Stimulated activated CD4-positive, alpha-beta T cell treated with anti-CD3 and anti-CD28 coated beads, Interleukin-4, amount 100 ng/mL, for 4 hours (primary cell): ENCODE measurements at regions not wholly inside any gene's neighbourhood (a gene's known extent, or its start where the extent isn't known, plus 50 kb on each side); places are given as distances from the start of the nearest gene placed in this dataset.

Experiments used
- DNase-seq, 2 experiments: peaks; one replicate each; pipeline ENCODE4 v3.0.0-alpha.2; 2020

DNA sequence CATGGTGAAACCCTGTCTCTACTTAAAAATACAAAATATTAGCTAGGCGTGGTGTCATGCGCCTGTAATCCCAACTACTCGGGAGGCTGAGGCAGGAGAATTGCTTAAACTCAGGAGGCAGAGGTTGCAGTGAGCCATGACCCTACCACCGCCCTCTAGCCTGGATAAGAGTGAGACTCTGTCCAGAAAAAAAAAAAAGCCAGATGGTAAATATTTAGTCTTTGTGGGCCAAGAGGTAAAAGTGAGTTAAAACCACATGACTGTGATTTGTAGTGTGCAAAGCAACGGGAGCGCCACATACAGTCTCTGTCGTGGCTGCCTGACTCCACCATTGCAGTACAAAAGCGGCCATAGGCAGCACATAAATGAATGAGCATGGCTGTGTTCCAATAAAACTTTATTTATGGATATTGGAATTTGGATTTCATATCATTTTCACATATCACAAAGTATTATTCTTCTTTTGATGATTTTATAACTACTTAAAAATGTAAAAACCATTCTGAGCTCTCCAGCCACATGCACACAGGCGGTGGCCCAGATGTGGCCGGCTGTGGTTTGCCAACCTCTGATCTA is 51.8 kb upstream of the CASZ1 start:
- no peak for DNase-seq

DNA sequence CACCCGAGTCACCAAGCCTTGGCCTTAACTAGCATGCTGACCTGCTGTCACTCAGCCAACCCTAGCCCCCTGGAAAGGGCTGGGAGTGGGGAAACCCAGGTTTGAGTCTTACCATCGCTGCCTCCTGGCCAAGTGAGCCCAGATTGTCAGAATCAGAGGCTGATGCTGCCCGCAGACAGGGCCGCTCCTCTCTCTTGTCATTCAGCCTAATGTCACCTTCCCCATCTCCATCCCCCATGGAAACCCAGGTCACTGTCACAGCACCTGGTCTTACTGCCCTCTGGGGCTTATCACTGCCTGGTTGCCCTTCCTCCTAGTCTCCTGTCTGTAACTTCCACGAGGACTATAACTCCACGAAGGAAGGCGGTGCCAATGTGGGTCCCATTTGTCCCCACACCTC is 53.6 kb upstream of the CASZ1 start:
- no peak for DNase-seq

DNA sequence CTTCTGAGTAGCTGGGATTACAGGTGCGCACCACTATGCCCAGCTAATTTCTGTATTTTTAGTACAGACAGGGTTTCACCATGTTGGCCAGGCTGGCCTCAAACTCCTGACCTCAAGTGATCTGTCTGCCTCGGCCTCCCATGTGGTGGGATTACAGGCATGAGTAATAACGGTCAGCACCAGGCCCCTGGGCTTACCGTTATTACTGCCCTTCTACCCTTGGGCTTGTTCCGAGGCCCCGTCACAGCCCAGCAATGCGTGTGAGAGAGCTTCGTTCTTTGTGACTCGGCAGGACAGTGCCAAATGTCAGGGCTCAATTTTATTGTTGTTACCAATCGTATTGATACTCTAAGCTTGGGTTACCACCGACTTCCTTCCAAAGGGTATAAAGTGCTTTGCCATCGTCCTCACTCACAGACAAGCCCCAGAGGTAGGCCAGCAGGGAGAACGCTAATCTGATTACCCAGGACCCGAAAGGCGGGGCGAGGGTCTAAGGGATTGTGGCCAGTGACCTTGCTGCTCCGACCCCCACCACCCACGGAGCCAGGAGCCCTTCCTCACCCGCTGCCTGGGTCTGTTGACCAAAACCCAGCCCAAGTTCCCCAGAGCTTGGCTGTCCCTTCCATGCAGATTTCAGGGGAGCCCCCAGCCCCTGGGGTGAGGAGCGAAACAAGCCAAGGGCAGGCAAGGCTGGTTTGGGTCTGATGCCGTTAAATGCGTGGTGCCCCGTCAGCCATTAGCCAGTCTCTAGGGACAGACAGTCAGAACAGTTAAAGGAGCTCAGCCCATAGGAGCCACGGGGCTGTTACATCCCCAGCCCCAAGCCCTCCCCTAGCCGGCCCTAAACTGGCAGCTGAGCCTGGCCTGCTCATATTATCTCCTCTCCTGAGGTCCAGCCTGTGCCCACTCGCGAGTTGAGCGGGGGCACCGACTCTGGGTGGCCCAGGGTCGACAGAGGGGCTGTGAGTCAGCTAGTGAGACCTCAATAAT is 54.9 kb upstream of the CASZ1 start:
- no peak for DNase-seq

DNA sequence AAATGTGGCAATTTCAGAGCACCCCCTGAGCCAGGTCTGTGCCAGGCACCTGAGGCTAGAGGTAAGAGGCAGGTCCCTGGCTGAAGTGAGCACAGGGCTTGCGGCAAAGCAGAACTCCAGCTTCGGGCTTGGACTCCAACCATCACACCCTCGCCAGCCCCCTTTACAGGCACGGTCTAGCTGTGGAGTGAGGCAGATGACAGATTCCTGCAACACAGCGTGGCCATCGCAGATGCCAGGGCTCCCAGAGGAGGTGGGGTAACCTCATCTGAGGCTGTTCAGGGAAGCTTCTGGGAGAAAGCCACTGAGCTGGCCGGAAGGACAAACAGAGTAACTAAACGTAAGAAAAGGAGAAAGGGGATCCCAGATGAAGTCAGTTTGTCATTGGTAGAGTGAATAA is 55.6 kb upstream of the CASZ1 start:
- no peak for DNase-seq

DNA sequence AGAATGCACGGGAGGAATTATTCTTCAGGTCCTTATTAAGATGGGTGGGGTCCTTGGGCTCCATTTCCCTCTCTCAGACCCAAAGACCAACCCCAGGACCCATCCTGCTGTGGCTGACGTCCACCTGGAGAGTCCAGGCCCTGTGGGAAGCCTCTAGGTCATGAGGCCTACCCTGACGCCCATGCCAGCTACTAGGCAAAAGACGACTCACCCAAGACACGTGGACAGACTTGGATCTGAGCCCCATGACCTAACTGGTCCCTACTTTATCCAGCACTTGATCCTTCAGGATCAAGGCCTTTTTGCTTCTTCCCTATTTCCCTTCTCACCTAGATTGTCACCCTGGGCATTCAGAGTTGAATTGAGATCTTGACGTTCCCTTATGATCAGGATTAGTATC is 56.0 kb upstream of the CASZ1 start:
- no peak for DNase-seq

DNA sequence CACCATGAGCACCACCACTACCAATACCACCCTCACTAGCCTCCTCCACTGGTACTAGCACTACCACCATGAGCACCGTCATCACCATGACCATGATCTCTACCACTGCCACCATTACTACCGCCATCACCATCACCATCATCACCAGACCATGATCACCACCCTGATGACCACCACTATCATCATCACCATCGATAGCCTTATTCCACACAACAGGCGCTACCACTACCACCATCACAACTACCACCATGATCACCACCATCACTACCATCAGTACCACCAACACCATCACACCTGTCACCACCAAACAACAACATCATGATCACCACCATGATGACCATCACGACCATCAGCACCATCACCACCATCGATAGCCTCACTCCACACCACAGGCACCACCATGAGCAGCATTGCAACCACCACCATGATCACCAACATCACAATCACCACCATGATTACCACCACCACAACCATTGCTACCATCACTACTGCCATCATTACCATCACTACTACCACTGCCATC is 56.6 kb upstream of the CASZ1 start:
- DNase-seq, result no peak

DNA sequence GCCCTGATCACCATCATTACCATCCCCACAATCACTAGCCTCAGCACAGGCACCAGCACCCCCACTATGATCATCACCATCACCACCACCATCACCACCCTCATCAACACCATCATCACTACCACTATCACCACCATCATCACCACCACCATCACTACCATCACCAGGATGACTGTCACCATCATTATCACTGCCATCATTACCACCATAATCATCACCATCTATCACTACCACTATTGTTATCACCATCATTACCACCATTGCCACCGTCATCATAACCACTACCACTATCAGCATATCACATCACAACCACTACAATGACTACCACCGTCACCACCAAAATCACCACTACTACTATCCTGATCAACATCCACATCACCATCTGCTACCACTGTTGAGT is 57.3 kb upstream of the CASZ1 start:
- no peak for DNase-seq

DNA sequence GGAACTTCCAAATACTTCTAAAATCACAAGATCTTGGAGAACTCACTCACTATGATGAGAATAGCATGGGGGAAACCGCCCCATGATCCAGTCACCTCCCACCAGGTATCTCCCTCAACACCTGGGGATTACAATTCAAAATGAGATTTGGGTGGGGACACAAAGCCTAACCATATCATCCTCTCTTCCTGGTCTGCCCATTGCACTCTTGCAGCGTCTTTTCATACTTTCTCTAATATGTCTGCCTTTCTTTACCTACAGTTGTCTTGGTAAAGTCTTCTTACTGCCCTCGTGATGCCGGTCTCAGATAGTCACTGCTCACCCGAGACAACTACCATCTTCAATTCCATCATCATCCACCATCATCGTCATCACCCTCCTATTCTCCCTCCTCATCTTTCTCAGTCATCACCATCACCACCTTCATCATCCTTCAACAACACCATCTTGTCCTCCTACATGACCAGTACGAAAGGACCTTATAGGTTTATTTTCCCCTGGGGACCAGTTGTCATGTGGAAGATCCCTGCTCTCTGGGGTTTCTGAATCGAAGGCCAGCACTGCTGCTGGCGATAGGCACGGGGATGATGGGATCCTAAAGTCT is 58.5 kb upstream of the CASZ1 start:
- no peak for DNase-seq

DNA sequence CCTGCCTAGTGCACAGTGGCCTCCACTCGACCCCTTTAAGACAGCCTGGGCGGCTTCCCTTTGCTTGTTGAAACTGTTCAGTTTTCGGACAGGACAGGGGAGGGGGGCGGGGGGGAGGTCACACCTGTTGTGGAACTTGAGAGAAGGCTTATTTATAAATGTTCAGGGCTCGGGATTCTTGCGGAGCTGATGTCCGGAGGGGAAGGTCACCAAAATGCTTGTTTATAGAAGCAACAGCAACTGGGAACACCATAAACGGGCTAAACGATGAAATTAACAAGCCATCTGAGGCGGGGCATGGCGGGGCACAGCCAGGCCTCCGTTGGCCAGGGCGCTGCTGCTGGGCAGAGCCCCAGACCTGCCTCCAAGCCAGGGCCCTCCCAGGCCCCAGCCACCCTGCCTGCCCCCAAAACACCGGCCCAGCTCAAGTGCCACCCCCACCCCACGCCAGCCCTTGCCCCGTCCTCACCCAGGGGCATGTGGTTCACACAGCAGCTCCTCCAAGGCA is 59.8 kb upstream of the CASZ1 start:
- DNase-seq, result no peak

DNA sequence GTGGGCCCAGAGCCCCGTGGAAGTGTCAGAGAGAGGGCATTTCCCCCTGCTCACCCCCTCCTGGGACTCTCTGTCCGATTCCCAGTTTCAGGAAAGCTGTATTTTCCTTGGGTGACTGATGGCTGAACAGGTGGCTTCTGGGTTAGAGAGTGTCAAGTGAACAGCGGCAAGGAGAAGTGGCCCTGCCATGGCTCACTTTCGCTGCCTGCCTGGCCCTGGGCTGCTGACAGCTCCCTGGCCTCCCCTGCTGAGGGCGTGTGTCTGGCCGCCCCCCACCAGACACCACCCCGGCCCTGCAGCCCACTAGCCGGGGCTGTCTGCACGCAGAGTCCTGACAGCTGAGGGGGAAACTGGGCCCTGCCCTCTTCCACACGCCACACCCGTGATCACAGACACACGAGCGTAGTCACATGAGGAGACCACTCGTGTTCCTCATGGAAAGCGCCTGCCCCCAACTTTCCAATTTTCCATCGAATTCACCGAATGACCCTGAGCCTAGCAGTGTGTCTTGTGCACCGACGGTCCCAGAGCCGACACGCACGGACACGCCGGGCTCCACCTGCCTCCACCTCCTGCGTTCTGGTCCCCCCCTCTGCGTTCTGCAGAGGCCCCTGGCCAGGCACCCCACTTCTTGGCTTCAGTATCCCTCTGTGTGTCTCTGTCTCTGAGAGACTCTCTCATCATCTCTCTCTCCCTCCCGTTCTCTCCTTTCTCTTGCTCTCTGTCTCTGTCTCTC is 60.6 kb upstream of the CASZ1 start:
- no peak for DNase-seq

DNA sequence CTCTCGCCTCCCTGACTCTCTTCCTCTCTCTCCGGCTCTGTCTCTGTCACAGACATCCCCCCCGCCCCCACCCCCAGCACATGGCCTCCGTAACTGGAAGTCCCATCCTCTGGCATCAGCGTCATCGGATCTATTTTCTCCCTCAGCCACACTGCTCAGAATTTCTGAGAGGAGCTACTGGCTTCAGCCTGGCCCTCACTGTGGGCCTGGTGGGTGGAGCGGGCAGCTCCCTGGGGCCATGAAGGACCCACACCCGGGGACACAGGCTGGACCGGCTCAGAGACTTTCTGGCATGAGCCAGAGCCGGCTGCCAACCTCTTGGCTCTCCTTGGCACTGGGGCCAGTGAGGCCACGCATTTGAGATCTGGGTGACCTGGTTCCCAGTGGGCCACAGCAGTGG is 61.2 kb upstream of the CASZ1 start:
- DNase-seq, result no peak

DNA sequence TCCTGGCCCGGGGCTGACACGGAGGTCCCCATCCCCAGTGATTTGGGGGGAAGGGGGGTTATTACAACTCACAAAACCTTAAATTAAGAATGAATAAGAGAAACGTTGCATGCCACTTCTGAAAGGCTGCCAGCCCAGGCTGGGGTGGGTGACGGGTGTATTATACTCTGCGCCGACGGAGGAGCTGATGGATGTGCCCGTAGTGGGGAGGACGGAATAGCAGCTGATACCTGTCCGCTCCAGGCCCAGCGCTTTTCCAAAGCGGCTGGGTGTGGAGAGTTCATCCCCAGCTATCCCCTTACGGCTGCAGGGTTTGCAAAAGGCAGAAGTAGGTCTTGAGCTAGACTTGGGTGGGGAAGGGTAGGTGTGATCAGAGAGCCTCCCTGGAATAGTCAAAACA is 63.8 kb upstream of the CASZ1 start:
- DNase-seq, result no peak

DNA sequence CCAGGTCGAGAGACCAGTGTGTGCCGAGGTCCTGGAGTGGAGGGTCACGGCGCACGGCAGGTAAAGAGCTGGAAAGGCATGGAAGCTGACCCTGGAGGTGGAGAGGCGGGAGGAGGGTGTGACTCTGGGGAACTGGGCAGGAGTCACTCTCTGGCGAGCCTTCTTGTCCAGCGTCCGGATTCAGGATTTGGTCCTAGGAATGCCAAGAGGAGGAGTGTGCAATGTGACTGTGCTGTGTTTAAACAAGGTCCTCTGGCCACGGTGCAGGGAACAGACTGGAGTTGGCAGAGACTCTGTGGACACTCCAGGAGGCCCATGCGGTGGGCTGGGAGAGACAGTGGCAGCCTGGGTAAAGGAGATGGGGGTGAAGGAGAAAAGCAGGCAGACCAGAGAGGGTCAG is 64.2 kb upstream of the CASZ1 start:
- DNase-seq, result no peak

DNA sequence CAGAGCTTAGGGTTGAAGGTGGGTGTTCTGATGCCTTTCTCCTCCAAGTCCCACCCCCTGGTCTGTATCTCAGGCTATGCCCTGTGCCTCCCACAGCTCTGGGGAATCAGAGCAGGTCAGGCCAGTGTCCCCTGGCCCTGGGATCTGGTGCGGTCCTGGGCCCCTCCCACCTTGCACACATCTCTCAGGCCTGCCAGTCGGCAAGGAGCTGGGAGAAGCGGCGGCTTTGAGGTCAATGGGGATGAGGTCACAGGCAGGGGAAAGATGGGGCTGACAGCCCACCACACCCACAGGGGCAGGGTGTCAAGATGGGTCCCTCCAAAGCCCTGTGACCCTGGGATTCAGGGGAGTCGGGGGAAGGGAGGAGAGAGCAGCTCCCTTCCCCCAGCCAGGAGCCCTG is 65.4 kb upstream of the CASZ1 start:
- no peak for DNase-seq

DNA sequence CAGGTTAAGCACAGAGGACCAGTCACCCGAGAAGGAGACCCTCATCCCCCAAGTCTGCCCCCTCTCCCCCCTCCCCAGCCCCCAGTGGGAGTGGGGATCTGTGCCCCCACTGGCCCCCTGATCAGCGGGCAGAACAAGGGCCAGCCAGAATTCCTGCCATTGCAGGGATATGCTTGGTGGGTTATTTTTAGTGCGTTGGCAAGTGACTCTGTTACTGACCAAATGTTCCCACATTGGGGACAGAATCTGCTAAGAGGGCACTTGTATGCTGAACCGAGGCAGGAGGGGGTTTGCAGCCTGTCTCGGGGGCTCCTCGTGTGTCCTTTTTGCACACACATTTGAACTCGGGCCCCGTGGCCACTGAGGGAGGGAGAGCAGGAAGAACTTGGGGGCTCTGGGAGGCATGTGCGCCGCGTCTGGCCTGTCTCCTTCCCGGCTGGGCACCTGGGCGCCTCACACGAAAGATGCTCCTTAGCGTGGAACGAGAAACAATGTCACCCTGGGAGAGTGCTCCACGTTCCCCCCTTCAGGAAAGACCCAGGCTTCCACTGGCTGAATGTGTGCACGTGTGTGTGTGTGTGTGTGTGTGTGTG is 66.4 kb upstream of the CASZ1 start:
- no peak for DNase-seq

DNA sequence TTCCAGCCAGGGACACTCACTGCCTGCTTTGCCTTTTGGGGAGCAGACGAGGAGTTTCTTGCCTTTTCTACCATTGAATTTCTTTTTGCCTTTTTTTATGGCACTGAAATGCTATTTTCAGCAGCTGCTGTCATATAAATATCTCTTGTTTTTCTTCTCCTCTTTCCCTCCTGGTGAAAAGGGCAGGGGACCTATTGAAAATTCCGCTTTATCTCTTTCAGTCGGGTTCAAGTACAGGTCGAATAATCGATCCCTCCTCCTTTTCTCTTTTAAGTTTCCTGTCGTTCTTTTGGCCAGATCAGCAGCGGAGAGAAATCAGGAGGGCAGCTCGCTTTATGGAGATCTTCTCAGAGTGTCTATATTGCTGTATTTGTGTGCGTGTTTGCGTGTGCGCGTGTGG is 67.4 kb upstream of the CASZ1 start:
- DNase-seq, result no peak

DNA sequence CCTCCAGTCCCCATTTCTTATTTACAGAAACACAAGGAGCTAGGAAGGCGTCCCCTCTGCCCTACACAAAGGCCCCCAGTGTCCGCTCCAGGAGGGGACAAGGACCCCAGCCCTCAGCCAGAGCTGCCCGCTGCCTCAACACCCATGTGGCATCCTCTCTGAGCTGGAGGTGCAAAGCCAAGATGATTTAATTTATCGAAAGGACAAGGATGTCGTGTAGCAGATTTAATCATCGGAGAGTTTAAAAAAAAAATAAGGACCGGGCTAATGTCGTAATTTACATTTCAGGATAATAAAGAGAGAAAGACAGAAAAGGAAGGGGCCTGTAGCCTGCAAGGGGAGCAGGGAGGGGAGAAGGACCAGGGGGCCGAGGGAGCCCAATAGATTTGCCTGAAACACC is 68.3 kb upstream of the CASZ1 start:
- DNase-seq, result no peak

DNA sequence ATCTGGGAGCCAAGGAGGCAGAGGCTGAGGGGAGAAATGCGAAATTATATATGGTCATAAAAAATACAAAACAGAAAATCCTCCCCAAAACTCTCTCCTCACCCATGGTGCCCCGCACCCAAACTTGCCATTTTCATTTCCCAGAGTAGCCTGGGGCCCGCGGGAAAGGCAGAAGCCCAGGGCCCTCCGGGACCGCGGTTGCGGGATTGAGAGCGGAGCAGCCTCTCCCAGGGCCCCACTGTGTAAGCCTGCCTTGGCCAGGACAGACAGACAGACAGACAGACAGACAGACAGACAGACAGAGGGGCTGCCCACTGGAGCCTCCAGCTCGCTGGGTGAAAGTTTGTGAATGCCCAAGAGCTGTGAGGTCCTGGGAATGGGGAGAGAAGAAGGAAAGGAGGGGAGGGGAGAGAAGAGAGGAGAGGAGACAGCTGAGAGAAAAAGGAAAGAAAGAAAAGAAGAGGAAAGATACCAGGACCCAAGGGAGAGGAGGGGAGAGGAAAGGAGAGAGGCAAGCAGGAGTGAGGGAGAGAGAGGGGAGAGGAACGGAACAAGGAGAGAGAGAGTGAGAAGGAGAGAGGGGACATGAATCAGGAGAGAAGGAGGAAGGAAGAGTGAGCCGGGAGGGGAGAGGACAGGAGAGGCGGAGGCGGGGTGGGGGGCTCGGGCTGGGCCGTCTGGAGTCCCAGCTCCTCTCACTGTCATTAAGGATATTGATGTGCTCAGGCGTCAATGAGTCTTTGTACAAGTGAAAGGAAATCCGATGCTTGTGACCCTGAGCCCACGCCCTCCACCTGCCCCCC is 69.3 kb upstream of the CASZ1 start:
- DNase-seq, result no peak

DNA sequence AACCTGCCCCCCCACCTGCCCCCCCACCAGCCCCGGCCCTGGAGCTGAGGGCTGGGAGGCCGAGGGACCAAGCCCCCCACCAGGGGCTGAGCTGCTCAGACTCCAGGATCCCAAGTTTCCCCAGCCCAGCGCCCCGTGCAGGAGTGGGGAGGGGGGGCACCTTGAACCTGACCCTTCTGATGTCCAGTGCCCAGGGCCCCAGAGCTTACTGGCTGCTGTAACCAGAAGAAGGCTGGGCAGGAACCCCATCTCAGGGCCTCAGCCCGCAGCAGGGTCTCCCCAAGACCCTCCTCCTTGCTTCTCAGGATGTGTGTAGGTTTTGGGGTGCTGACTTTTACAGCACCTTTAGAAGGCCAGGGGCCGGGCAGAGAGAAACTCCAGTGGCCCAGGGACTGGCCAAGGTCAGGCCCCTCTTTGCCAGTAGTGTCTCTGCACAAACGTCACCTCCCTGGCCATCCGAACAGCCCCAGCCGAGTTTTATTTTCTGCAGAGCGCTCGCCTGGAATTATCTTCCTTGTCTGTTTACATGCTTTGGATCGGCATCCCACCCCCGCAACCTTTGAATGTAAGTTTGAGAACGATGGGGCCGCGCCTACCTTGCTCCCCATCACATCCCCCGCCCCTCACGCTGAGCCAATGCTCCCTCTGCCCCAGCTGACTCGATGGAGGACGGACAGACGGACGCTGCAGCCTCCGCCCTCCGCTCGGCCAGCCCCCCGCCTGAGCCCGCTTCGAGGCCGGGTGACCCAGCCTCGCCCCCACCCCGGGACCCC is 70.1 kb upstream of the CASZ1 start:
- peak; percentile 17 to 39 for DNase-seq

DNA sequence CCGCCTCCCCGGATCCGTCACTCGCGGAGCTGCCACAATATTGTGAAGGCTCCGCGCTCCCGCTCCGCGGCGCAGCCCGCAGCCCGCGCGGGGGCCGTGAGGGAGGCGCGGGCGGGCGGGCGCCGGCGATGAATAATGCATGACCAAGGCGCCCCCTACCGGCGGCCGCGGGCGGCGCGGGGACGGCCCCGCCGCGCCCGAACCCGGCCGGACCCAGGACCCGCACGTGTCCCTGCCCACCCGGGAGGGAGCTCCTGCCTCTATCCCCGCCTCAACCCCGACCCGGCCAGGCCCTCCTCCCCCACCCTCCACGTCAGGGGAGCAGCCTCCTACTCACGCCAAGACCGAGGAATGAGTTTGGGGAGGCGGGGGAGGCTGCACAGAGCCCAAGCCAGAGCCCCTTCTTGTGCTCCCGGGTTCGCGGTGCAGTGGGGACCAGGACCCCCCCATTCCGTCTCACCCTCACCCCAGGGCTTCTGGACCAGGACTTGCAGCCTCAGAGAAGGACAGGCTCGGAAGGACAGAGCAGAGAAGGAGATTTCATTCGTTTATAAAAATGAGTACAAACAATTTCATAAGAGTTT is 70.8 kb upstream of the CASZ1 start:
- peak; percentile 61 to 68 for DNase-seq
